A673 (cell line): ENCODE measurements at regions not wholly inside any gene's neighbourhood (a gene's known extent, or its start where the extent isn't known, plus 50 kb on each side); places are given as distances from the start of the nearest gene placed in this dataset.

ENCODE experiments used
- CTCF ChIP-seq: fragments of 300-800, 200-600 bp; sonication (generic); conservative IDR thresholded peaks from 2 replicates; pipeline ENCODE4 v1.5.1; 2017; ENCODE audit warnings: low read depth, mild to moderate bottlenecking, antibody characterized with exemption, low read length, moderate library complexity, mixed read lengths
- EZH2 ChIP-seq: fragments of 200-600 bp; sonication (generic); IDR thresholded peaks from 2 replicates; pipeline ENCODE4 v1.6.1; 2017; ENCODE audit warnings: borderline replicate concordance, low read depth, mild to moderate bottlenecking, mixed read lengths, antibody characterized with exemption, low read length; ENCODE audit not compliant: poor library complexity, severe bottlenecking

- TF ChIP-seq CTCF (no peak), EZH2 (no peak)
Measured at GRCh38 chr12:103205906-103206305, 248.4 kb downstream of the ASCL1 start.
